GM12891 (cell line): ENCODE measurements at regions not wholly inside any gene's neighbourhood (a gene's known extent, or its start where the extent isn't known, plus 50 kb on each side); places are given as distances from the start of the nearest gene placed in this dataset.

Experiments
- DNase-seq: peaks from one replicate; pipeline ENCODE4 v3.0.0; 2011; ENCODE audit warnings: low spot score; ENCODE audit not compliant: insufficient read length
- FAIRE-seq: peaks from 2 replicates; lab custom pipeline; 2011; peaks lifted over from hg19 to GRCh38; lab: Jason Lieb, UNC
- PAX5 ChIP-seq: IDR thresholded peaks from 2 replicates; pipeline ENCODE4 v1.6.1; 2011; ENCODE audit warnings: low read length, moderate library complexity, mild to moderate bottlenecking; ENCODE audit not compliant: insufficient read depth, severe bottlenecking
- POLR2A ChIP-seq: IDR thresholded peaks from 2 replicates; pipeline ENCODE4 v1.6.1; 2011; ENCODE audit warnings: low read depth, low read length, control low read depth
- POLR2AphosphoS5 ChIP-seq: IDR thresholded peaks from 2 replicates; pipeline ENCODE4 v1.6.1; 2011; ENCODE audit warnings: low read depth, low read length, control low read depth
- POU2F2 ChIP-seq: IDR thresholded peaks from 2 replicates; pipeline ENCODE4 v1.6.1; 2011; ENCODE audit warnings: low read depth, mild to moderate bottlenecking, control low read depth, low read length, moderate library complexity
- SPI1 ChIP-seq: IDR thresholded peaks from 2 replicates; pipeline ENCODE4 v1.6.1; 2011; ENCODE audit warnings: low read depth, low read length, control low read depth
- TAF1 ChIP-seq: IDR thresholded peaks from 2 replicates; pipeline ENCODE4 v1.6.1; 2011; ENCODE audit warnings: low read depth, low read length, control low read depth

GRCh38 chr7:88540012-88540411, 219.5 kb upstream of the ZNF804B start:
- DNase-seq: no peak
- no peak for FAIRE-seq
- TF ChIP-seq PAX5 (no peak), SPI1 (no peak), POLR2AphosphoS5 (no peak), TAF1 (no peak), POLR2A (no peak), POU2F2 (no peak)

GRCh38 chr7:88539518-88539917, 220.0 kb upstream of the ZNF804B start:
- no peak for FAIRE-seq
- TF ChIP-seq POU2F2: no peak
- no peak for TF ChIP-seq POLR2A
- no peak for TF ChIP-seq PAX5

GRCh38 chr7:88523645-88524044, 217.0 kb upstream of the STEAP4 start:
- FAIRE-seq (no peak), DNase-seq (no peak)
- no peak for TF ChIP-seq SPI1
- no peak for TF ChIP-seq POLR2A
- no peak for TF ChIP-seq PAX5
- no peak for TF ChIP-seq POLR2AphosphoS5

More at GRCh38 chr7:88539518-88539917, 220.0 kb upstream of the ZNF804B start:
- no peak for DNase-seq

- DNase-seq (no peak), FAIRE-seq (no peak)
- TF ChIP-seq POLR2A (no peak), SPI1 (no peak), TAF1 (no peak), POLR2AphosphoS5 (no peak), POU2F2 (no peak), PAX5 (no peak)
Observed at GRCh38 chr7:88522771-88523293, 216.1 kb upstream of the STEAP4 start.

- no peak for DNase-seq
- no peak for TF ChIP-seq SPI1
- no peak for TF ChIP-seq POLR2A
- no peak for TF ChIP-seq PAX5
- no peak for TF ChIP-seq POU2F2
- no peak for TF ChIP-seq POLR2AphosphoS5
- no peak for TF ChIP-seq TAF1
- no peak for FAIRE-seq
Observed at GRCh38 chr7:88516429-88516828, 209.7 kb upstream of the STEAP4 start.

GRCh38 chr7:88515301-88515700, 208.6 kb upstream of the STEAP4 start:
- FAIRE-seq (no peak), DNase-seq (no peak)
- TF ChIP-seq SPI1 (no peak), POU2F2 (no peak), POLR2AphosphoS5 (no peak), POLR2A (no peak), PAX5 (no peak), TAF1 (no peak)

GRCh38 chr7:88509341-88509740, 202.6 kb upstream of the STEAP4 start:
- DNase-seq (no peak), FAIRE-seq (no peak)
- TF ChIP-seq POLR2A (no peak), POU2F2 (no peak), SPI1 (no peak), PAX5 (no peak), POLR2AphosphoS5 (no peak), TAF1 (no peak)

GRCh38 chr7:88500131-88500530, 193.4 kb upstream of the STEAP4 start:
- TF ChIP-seq POU2F2 (no peak), TAF1 (no peak), POLR2A (no peak), PAX5 (no peak), POLR2AphosphoS5 (no peak), SPI1 (no peak)
- FAIRE-seq: no peak
- no peak for DNase-seq

GRCh38 chr7:88495881-88496725, 189.4 kb upstream of the STEAP4 start:
- DNase-seq (no peak), FAIRE-seq (no peak)
- TF ChIP-seq POLR2AphosphoS5 (no peak), POU2F2 (no peak), TAF1 (no peak), POLR2A (no peak), PAX5 (no peak), SPI1 (no peak)

- DNase-seq: no peak
- TF ChIP-seq PAX5 (no peak), POLR2AphosphoS5 (no peak), POU2F2 (no peak), POLR2A (no peak), SPI1 (no peak), TAF1 (no peak)
- no peak for FAIRE-seq
Observed at GRCh38 chr7:88492153-88492552, 185.5 kb upstream of the STEAP4 start.
